ENCODE measurements at regions not wholly inside any gene's neighbourhood (a gene's known extent, or its start where the extent isn't known, plus 50 kb on each side); places are given as distances from the start of the nearest gene placed in this dataset.

DNA sequence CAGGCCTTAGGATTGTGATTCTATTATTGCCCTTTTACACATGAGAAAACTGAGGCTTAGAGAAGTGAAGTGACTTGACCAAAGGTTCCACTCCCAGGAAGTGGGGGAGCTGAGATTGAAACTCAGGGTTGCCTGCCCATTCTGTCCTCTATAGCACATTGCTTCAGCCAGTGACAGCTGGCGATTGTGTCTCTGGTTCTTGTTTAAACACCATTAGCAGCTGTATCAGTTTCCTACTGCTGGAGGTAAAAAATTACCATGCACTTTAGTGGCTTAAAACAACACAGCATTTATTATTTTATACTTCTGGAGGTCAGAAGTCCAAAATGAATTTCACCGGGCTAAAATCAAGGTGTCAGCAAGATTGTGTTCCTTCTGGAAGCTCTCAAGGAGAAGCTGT, 205.8 kb upstream of the MAMLD1 start:
- no peak for DNase-seq
- in situ Hi-C loops (cut with HindIII; ENCODE audit: low pct_ligation_motif_present, low pct_unique_long_range_greater_than_20kb, low sequenced_read_pairs), result no loop called here

DNA sequence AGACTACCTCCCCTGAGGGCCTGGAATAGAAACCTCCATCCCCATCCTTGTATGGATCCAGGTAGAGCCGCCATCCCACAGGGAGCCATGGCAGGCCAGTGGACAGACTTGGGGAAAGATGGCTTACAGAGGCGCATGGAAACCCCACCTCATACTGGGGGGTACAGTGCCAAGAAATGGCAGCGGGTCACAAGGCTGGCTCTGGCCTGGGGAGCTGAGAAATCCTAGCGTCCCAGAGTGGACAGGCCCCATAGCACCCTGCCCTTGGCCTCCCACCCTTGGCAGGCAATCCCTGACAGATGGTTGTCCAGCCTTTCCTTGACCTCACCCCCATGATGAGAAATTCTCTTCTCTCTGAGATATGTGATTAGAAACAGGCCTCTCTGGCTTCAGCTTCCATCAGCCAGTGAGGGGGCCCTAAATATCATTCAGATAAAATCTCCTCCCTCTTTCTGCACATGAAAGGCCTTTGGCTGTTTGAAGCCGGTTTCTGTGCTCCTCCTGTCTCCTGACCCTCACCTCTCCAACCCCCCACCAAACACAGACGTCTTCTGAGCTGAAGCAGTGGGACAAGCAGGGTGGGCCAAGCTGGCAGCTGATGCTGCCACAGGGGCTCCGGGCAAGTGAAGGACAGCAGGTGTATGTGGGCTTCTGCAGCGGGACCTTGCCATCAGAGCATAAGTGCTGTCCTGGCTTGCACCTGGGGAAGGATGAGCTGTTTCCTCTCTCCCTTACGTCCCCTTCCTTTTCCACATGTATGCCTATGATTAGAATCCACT, 204.4 kb upstream of the MAMLD1 start:
- in situ Hi-C loops (cut with HindIII; ENCODE audit: low pct_ligation_motif_present, low pct_unique_long_range_greater_than_20kb, low sequenced_read_pairs), result no loop called here
- no peak for DNase-seq

DNA sequence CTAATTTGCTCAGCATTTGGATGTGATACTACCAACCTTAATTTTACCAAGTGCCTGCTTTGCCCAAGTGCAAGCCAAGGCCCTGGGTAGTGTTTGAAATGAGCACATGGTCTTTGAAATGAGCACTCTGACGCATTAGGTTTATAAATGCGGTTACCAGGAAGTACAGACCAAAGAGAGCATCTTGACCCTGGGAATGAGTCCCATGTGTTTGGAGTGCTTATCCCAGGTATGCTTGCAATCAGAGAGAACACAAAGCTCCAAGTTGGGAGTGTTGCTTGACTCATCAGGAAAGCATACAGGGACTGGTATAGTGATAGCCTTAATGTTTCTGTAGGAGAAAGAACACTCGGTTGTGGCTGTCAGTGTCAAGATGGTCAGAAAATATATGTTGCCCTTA, 203.6 kb upstream of the MAMLD1 start:
- in situ Hi-C loops (cut with HindIII; ENCODE audit: low pct_ligation_motif_present, low pct_unique_long_range_greater_than_20kb, low sequenced_read_pairs), result no loop called here
- DNase-seq, result no peak

DNA sequence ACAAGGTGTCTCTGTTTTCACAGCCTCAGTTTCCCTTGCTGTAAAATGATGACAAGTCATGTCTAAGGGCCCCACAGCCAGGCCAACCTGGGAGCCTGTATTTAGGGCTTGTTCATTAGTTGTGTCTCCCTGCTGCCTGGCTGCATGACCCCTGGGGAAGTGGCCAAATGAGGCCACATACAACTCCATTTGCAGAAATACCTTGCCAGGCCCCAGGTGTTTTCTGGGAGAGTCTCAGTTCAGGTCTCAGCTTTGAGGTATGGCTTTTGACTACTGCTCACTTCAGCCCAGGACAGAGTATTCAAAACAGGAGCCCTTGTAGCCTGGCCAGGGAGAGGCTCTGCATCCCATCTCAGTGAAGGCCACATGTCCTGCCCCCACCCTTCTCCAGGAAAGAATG, 202.5 kb upstream of the MAMLD1 start:
- in situ Hi-C loops (cut with HindIII; ENCODE audit: low pct_ligation_motif_present, low pct_unique_long_range_greater_than_20kb, low sequenced_read_pairs), result no loop called here
- DNase-seq, result no peak

DNA sequence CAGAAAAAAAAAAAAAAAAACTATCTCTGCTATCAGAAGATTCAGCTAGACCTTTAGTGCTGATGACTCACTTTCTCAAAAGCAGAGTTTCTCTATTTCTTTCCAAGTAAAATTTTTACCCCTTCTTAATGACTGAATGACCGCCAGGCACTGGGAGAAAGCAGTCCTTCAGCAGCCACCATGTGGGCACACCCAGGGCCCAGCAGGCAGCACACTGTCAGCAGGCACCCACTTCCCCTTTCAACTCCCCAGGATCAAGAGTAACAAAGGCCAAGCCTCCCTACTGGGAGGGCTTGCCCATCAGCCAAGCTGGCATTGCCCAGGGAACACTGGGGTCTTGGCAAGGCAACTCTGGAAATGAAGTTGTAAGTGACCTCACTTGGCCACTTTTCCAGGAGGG, 201.9 kb upstream of the MAMLD1 start:
- in situ Hi-C loops (cut with HindIII; ENCODE audit: low pct_ligation_motif_present, low pct_unique_long_range_greater_than_20kb, low sequenced_read_pairs), result no loop called here
- no peak for DNase-seq

DNA sequence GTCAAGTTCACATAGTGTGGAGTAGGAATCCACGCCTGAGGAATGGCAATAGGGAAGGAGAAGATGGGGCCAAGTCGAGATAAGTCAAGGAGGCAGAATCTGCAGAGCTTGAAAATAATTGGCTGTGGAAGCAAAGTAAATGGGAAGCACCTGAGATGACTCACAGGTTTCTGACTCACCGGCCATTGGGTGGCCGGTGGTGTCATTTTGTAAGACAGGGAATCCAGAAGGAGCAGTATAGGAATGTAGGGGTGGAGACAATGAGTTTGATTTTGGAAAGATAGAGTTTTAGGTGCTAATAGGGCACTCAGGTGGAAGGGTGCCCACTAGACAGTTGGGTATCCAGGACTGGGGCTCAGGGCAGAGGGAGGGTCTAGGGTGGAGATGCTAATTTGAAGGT, 201.0 kb upstream of the MAMLD1 start:
- DNase-seq, result peak; percentile 21

DNA sequence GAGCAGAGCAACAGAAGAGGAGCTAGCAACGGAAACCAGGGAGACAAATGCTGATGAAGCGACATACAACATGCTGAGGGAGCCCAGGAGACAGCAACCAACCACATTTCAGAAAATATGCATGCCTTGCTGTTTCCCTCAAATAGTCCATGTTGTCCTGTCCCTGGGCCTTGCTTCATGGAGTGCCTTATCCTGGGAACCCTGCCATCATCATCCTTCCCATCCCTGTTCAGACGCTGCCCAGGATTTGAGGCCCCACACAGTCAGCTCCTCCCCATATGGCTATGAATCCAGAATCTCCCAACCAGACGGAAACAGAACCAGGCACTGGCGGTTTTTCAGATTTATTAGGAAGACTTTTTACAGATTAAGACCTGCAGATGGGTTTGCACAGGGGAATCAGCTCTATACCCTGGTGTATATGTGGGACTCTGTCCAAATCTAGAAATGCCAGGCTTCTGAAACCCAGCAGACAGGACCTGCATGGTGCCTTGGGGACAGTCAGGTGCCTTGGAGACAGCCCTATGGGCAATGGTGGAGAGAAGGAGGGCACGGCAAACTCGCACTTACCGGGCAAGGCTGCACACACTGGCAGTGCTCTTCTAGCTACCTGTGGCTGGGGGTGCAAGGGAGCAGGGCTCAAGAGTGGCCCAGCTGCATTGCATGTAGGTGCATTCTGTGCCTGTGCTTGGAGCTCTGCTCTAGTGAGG, 199.7 kb upstream of the MAMLD1 start:
- in situ Hi-C loops (cut with HindIII; ENCODE audit: low pct_ligation_motif_present, low pct_unique_long_range_greater_than_20kb, low sequenced_read_pairs), result no loop called here
- DNase-seq, result no peak

More for the DNA sequence above, 201.0 kb upstream of the MAMLD1 start:
- in situ Hi-C loops (cut with HindIII; ENCODE audit: low pct_ligation_motif_present, low pct_unique_long_range_greater_than_20kb, low sequenced_read_pairs), result no loop called here

DNA sequence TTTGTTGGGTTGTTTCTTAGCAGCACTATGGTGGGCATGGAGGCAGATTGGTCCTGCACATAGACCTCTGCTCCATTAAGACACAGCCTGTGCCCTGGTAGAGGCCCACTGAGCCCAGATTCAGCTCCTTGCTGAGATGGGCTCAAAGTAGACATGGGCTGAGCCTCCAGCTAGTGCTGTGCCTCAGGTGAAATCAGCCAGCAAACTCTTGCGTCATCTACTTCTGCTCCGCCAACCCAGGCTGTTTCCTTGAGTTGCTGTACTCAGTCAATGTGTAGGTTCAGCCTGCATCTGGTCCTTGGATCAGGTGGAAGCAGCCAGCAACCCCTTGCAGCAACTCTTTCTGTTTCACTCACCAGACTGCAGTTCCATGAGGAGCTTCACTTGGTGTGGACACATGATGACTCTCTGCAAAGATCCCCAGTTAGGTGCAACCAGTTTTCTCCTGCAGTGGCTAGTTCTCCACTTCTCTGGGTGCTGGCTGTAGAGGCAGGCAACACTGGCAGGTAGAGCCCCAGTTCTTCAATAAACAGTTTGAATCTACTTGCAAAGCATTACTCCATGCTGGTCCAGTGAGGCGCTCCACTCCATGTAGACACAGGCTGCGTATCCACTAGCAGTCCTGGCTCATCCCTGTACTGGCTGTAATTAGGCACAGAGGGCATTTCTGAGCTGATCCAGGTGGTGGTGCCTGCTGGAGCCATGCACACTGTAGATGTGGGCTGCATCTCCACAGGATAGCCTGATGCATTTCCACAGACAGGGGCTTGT, 199.0 kb upstream of the MAMLD1 start:
- no peak for DNase-seq
- in situ Hi-C loops (cut with HindIII; ENCODE audit: low pct_ligation_motif_present, low pct_unique_long_range_greater_than_20kb, low sequenced_read_pairs), result no loop called here

DNA sequence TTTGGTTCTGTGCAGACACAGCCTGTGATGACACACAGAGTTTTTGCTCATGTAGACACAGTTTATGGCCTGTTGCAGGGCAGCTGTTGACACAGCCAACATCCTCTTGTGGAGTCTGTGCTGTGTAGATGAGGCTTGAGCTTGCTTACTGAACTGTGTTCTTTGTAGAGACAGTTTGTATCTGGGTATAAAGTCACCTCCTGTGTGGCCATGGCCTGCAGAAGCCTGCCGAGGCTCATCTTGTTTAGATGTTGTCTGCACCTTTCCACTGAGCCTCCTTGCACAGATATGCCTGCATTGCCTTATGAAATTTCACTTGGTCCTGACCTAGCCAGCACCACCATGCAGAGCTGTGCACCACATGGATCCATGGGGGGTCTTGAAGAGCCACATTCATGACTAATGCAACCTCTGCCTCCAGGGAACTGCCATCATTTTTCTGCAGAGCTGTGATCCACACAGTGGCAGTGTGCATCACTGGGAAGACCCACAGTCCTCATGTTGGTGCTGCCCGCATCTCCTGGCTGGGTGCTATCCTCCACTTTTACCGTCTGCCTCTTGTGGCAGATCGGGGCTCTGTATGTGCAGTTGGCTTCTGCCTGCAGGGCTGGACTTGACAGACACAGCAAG, 198.0 kb upstream of the MAMLD1 start:
- no peak for DNase-seq
- in situ Hi-C loops (cut with HindIII; ENCODE audit: low pct_ligation_motif_present, low pct_unique_long_range_greater_than_20kb, low sequenced_read_pairs), result no loop called here

DNA sequence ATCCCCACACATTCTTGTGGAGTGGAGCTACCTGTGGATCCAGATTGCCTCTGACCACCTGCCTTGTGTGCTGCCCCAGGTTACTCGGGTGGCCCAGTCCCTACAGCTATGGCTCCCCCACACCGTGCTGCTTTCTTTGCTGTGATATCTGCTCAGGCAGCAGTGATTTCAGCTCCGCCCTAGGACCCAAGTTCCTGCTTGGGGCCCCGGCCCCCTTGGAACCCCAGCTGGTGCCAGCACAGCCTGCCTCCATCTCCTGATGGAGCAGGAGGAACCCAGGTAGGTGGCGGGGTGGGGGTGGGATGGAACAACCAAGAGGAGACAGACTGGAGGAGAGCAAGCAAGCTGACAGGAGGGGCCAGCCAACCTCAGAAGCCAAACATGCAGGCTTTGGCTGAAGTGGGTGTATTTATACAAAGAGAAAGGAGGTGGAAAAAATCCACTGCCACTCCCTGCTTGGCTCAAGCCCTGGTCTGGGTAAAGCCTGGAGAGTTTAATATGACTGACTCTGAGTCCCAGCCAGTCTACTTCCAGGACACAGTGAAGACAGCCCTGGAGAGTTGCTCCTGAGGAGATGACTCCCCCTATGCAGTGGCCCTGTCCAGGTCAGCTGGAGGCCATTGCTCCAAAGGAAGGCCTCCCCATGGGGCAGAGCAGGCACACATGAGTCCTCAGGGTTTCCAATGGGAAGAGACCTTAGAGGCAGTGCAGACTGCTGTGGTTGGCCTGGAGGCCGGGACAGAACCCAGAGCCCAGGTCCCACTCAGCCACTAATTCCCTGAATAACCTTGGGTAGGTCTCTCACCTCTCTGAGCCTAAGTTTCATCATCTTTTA, 197.1 kb upstream of the MAMLD1 start:
- DNase-seq, result no peak
- in situ Hi-C loops (cut with HindIII; ENCODE audit: low pct_ligation_motif_present, low pct_unique_long_range_greater_than_20kb, low sequenced_read_pairs), result no loop called here

DNA sequence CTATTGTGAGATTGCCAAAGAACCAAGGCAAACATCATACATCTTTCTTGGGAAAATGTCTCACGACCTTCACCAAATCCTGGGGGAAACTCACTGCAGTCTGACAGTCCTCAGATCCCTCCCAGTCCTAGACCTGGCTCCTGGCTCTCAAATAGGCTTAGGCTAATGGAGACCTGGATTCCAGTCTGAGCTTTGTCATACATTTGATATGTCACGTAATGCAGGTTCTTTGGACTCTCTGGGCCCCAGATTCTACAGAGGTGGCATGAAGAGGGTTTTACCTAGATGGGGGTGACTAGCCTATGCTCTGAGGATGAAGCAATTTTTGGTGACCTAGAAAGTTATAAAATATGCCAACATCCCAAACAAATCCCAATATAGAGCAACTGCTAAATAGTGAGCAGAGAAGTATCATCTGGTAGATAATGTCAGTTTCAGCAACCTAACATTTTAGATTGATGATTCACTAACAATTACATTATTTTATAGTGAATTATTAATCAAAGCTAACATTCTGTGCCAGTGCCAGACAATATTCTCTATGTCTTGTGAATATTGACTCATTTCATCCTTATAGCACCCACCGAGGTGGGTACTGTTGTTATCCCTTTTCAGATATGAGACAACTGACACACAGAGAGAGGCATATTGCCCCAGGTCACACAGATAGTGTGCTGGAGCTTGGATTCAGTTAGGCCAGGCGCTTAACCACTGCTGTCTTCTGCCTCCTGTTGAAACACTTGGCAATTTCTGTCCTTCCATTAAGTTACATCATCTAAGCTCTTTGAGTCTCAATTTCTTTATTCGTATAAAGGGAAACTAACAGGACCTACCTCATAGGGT, 195.4 kb upstream of the MAMLD1 start:
- peak; percentile 14 for DNase-seq
- in situ Hi-C loops (cut with HindIII; ENCODE audit: low pct_ligation_motif_present, low pct_unique_long_range_greater_than_20kb, low sequenced_read_pairs), result no loop called here

DNA sequence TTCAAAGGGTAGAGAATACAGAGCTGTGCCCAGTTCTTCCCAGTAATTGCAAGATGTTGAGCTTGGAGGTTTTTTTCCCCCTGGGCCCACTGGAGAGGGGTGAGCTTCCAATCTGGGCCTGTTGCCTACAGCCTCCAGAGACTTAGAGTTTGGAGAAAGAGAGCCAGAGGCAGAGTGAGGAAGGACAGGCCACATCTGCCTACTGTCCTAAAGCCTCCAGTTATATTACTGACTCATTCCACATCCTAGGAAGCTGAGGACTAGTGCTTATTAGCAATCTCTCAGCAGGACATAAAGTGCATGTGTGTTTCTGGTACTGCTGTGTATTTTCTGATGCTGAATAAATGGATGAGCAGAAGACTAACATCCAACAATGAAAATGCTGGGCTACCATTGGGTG, 181.0 kb upstream of the MAMLD1 start:
- in situ Hi-C loops (cut with HindIII; ENCODE audit: low pct_ligation_motif_present, low pct_unique_long_range_greater_than_20kb, low sequenced_read_pairs), result no loop called here
- DNase-seq, result no peak

DNA sequence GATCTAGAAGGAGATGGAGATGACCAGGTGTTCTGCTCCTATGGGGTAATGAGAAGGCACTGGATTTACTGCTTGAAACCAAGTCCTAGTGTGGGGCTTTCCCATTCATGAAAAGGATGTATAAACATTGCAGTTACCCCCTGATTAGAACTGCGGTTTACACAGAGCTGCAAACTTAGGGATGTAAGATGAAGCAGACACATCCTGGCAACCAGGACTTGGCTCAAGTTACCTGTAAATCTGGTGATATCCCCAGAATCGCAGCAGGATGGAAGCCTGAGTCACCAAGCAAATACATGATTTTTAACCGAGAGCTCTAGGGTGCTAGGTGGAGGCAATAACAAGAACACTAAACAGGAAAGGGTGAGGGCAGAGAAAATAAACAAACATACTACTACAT, 178.6 kb upstream of the MAMLD1 start:
- in situ Hi-C loops (cut with HindIII; ENCODE audit: low pct_ligation_motif_present, low pct_unique_long_range_greater_than_20kb, low sequenced_read_pairs), result no loop called here
- DNase-seq, result no peak

DNA sequence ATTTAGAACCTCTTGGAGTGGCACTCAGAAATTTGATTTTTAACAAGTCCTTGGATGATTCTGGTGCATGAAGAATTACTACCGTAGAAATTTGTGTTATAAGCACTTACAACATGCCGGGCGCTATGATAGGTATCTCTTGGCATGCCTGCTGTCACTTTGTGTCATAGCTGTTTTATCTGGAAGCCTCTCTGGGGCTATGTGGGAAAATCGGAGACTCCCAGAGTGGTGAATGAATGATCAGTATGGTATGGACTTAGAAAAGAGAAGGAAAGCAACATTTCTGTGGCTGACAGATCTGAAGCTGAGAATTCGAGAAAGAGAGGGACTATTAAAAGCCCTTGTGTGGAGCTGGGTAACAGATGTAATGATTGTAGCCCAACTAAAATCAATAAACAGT, 177.4 kb upstream of the MAMLD1 start:
- DNase-seq, result no peak
- in situ Hi-C loops (cut with HindIII; ENCODE audit: low pct_ligation_motif_present, low pct_unique_long_range_greater_than_20kb, low sequenced_read_pairs), result no loop called here

DNA sequence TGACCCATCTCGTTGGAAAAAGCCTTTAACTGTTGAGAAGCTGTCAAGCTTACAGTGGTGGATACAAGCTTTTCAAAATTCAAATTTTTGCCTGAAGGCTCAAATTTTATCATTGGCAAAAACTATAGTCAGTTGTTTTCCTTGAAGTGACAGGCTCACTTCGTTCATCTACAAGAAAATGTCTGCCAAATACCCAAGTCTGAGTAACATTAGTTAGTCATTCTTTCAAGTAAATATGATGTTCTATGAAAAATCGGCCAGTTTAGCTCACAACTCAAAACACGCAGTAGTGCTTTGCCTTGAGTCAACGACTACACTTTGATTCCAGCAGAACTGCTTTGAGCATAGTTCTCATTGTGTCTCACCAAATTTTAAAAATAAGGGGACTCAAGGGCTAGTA, 170.3 kb upstream of the MAMLD1 start:
- in situ Hi-C loops (cut with HindIII; ENCODE audit: low pct_ligation_motif_present, low pct_unique_long_range_greater_than_20kb, low sequenced_read_pairs), result no loop called here
- no peak for DNase-seq

DNA sequence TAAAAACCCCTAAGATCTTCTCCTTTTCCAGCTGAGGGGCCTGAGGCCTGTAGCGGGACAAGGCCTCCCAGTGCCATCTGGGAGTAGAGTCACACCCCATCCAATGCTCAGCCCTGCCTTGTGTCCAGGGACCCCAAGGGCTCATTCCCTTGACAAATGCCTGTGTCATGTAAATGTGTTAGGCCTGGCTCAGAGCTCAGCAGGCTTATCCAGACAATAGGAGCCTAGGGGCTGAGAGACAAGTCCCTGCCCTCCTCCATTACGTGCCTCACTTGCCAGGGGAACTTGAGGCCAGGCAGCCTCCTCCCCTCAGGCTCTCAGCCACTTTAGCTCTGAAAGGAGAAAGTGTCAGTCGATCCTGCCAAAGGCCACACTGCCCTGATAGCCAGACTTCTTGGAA, 166.8 kb upstream of the MAMLD1 start:
- DNase-seq, result no peak
- in situ Hi-C loops (cut with HindIII; ENCODE audit: low pct_ligation_motif_present, low pct_unique_long_range_greater_than_20kb, low sequenced_read_pairs), result no loop called here

DNA sequence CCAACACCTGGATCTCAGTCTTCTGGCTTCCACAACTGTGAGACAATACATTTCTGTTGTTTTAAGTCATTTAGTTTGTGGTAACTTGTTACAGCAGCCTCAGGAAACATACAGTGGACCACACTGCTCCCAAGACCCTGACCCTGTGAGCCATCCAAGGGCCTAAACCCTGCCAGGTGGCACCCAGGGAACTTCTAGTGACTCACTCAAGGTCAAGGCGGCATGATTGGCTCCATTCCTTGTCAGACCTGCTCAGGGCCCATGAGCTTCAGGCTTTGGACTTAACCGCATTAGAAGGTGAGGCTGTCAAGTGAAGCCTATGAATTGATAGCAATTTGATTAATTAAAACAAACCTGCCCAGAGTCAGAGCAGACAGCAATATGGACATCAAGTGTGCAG, 165.7 kb upstream of the MAMLD1 start:
- in situ Hi-C loops (cut with HindIII; ENCODE audit: low pct_ligation_motif_present, low pct_unique_long_range_greater_than_20kb, low sequenced_read_pairs), result no loop called here
- DNase-seq, result no peak

DNA sequence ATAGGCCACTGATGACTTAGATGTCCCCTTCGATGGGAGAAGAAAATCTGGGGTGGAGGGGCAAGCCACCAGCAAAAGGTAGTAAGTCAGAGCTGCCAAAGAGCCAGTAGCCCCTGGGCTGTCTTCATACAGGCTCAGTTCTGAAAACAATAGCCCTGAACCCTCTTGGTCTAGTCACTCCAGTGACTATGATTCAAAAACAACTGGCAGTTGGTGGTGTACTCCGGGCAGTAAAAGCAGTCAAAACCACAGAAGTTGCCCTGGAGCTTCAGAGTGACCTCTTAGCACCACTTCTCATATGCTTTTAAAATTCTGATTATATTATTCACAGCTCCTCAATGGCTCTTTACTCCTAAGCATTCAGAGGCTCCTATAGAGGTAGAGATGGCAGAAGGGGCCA, 164.3 kb upstream of the MAMLD1 start:
- in situ Hi-C loops (cut with HindIII; ENCODE audit: low pct_ligation_motif_present, low pct_unique_long_range_greater_than_20kb, low sequenced_read_pairs), result no loop called here
- no peak for DNase-seq
